ENCODE measurements at regions not wholly inside any gene's neighbourhood (a gene's known extent, or its start where the extent isn't known, plus 50 kb on each side); places are given as distances from the start of the nearest gene placed in this dataset.

GRCh38 chr1:185568155-185569123 is 165.8 kb upstream of the HMCN1 start:
- TF ChIP-seq, protein P1, sequence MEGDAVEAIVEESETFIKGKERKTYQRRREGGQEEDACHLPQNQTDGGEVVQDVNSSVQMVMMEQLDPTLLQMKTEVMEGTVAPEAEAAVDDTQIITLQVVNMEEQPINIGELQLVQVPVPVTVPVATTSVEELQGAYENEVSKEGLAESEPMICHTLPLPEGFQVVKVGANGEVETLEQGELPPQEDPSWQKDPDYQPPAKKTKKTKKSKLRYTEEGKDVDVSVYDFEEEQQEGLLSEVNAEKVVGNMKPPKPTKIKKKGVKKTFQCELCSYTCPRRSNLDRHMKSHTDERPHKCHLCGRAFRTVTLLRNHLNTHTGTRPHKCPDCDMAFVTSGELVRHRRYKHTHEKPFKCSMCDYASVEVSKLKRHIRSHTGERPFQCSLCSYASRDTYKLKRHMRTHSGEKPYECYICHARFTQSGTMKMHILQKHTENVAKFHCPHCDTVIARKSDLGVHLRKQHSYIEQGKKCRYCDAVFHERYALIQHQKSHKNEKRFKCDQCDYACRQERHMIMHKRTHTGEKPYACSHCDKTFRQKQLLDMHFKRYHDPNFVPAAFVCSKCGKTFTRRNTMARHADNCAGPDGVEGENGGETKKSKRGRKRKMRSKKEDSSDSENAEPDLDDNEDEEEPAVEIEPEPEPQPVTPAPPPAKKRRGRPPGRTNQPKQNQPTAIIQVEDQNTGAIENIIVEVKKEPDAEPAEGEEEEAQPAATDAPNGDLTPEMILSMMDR (IDR thresholded peaks at IDR 0.05; ENCODE audit: insufficient read depth, low read length), result no peak
- peak in 1 of 2 experiments; percentile 39 for DNase-seq (ENCODE audit: low read depth in 1 of 2, low spot score in 1 of 2)
- Histone ChIP-seq H3K27me3 (ENCODE audit: insufficient read depth, poor library complexity, severe bottlenecking) (no peaks in the 10 kb centered on the region), H3K27ac (replicated peaks) (peak overlapping the region; percentile 55), H3K4me3 (replicated peaks; ENCODE audit: insufficient read depth, low read length) (no peak overlapping the region)

- no peaks in the 10 kb centered on the region for H3K27me3 ChIP-seq (ENCODE audit: insufficient read depth, poor library complexity, severe bottlenecking)
- peak overlapping the region; percentile 55 for H3K27ac ChIP-seq (replicated peaks)
- TF ChIP-seq POLR2AphosphoS5 (IDR thresholded peaks at IDR 0.05; ENCODE audit: low read depth) (no peak), SPI1 (IDR thresholded peaks at IDR 0.05; ENCODE audit: borderline replicate concordance, low read depth) (no peak), REST (IDR thresholded peaks at IDR 0.05; ENCODE audit: insufficient replicate concordance, low read depth) (no peak), GABPA (IDR thresholded peaks at IDR 0.05; ENCODE audit: low read depth) (no peak)
- TF ChIP-seq, protein P1 (IDR thresholded peaks at IDR 0.05; ENCODE audit: insufficient read depth, low read length), result no peak
- no peak for DNase-seq (ENCODE audit: low read depth in 1 of 2, low spot score in 1 of 2)
- H3K4me3 ChIP-seq (replicated peaks; ENCODE audit: insufficient read depth, low read length), result no peak overlapping the region
These were observed 166.8 kb upstream of the HMCN1 start for GRCh38 chr1:185567440-185567839.

DNA sequence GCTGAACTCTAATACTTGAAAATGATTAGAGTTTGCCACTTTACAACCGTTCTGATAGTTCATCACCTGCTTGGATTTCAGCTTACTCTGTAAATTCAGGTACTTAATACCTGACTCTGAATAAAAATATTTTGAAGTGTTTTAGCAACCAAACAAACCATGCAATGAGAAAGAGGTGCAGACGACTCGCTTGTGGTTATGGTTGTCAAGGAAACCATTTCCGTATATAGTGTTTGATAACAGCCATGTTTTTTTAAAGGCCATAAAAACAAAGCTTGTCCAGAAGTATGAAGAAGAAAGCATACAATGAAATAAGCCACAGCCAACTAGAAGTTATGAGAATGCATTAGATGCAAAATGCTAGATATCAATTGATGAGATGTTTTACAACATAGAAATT is 167.2 kb upstream of the HMCN1 start:
- Histone ChIP-seq H3K27ac (replicated peaks) (peak overlapping the region; percentile 55), H3K27me3 (ENCODE audit: insufficient read depth, poor library complexity, severe bottlenecking) (no peaks in the 10 kb centered on the region), H3K4me3 (replicated peaks; ENCODE audit: insufficient read depth, low read length) (no peak overlapping the region)
- TF ChIP-seq SPI1 (IDR thresholded peaks at IDR 0.05; ENCODE audit: borderline replicate concordance, low read depth), result no peak
- TF ChIP-seq, protein P1 (IDR thresholded peaks at IDR 0.05; ENCODE audit: insufficient read depth, low read length), result no peak
- DNase-seq (ENCODE audit: low read depth in 1 of 2, low spot score in 1 of 2), result peak in 1 of 2 experiments; percentile 63

DNA sequence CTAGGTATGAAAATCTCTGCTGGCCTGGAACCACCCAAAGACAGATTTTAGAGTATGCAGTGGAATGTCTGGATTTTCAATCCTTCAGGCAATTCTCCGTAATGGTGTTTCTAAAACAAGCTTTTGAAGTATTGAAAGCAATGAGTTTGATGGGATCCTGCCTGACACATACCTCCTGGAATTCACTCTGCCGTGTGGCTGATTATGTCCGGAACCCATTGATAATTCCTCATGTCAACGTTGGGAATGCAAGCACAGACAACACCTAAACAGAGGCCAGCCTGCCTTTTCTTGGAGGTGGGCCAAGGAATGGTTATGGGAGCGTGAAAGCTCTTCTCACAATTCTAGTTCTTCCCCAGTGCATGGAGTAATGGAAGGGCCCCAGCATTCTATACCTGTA is 168.9 kb upstream of the HMCN1 start:
- no peak for DNase-seq (ENCODE audit: low read depth in 1 of 2, low spot score in 1 of 2)
- no peaks in the 10 kb centered on the region for H3K27me3 ChIP-seq (ENCODE audit: insufficient read depth, poor library complexity, severe bottlenecking)
- TF ChIP-seq POLR2AphosphoS5 (IDR thresholded peaks at IDR 0.05; ENCODE audit: low read depth) (no peak), SPI1 (IDR thresholded peaks at IDR 0.05; ENCODE audit: borderline replicate concordance, low read depth) (no peak), REST (IDR thresholded peaks at IDR 0.05; ENCODE audit: insufficient replicate concordance, low read depth) (no peak), GABPA (IDR thresholded peaks at IDR 0.05; ENCODE audit: low read depth) (no peak)
- TF ChIP-seq, protein P1 (IDR thresholded peaks at IDR 0.05; ENCODE audit: insufficient read depth, low read length), result no peak
- H3K4me3 ChIP-seq (replicated peaks; ENCODE audit: insufficient read depth, low read length), result no peak overlapping the region
- no peak overlapping the region for H3K27ac ChIP-seq (replicated peaks)

All from HL-60 (cell line).